ENCODE measurements at regions not wholly inside any gene's neighbourhood (a gene's known extent, or its start where the extent isn't known, plus 50 kb on each side); places are given as distances from the start of the nearest gene placed in this dataset.

DNA sequence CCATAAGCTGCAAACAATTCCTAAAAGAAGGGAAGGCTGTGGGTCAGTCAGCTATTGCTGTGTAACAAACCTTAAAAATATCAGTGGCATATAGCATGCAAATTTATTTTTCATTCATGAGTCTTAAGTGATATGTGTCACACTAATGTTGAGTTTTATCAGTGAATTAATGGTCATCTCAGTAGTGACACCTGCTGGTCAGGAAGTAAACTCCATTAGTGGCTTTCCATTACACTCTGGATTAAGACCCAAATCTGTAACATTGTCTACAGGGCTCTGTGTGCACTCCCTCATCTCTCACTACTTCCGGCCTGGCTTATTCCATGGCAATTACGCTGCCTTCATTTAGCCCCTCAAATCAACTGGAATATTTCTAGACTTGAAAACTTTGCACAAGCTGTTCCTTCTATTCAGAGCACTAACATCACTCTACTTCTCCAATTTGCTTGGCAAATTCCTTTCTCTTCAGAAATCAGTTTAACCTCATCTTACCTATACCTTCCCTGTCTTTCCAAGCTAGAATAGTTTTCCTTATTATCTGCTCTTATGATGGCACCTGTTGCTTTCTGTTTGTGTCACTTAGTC, 217.3 kb upstream of the TAPT1 start:
- H3K36me3 ChIP-seq (ENCODE audit: control insufficient read depth, insufficient read depth, low read length): no peaks in the 10 kb centered on the region

DNA sequence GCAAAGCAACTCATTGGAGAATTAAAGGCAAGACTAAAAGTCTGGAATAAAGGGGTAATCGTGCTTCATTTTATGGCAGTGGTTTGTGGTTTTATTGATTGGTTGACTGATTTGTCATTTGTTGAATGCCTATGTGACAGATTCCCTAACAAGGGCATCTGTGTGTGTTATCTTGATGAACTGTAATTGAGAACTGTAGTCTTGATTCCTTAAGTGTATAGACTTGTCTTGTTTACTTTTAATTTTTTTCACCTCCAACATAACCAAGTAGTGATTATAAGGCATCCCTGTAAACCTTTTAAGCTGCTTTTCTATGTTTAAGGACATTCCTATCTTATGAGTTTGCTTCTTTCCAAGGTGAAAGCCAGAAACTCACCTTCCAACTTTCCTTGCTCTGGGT, 216.0 kb upstream of the TAPT1 start:
- no peak overlapping the region for H3K27ac Mint-ChIP-seq
- DNase-seq (no peak), ATAC-seq (no peak)

More for the DNA sequence above, 217.3 kb upstream of the TAPT1 start:
- Histone ChIP-seq H3K4me3 (ENCODE audit: low read length) (no peak overlapping the region), H3K27ac (ENCODE audit: low read length) (no peak overlapping the region), H3K9me3 (ENCODE audit: control insufficient read depth, insufficient read depth, low read length) (no peaks in the 10 kb centered on the region), H3K27me3 (ENCODE audit: control insufficient read depth, insufficient read depth, low read length) (no peaks in the 10 kb centered on the region), H3K4me1 (ENCODE audit: control insufficient read depth, insufficient read depth, low read length) (no peaks in the 10 kb centered on the region)
- ATAC-seq: peak in 1 of 3 donors; percentile 51
- intact Hi-C loops (cut with micrococcal nuclease): no loop called here
- Mint-ChIP-seq H3K27ac (no peak overlapping the region), H3K4me1 (no peaks in the 10 kb centered on the region), H3K4me3 (no peak overlapping the region), H3K36me3 (no peaks in the 10 kb centered on the region), H3K9me3 (no peaks in the 10 kb centered on the region), H3K27me3 (ENCODE audit: low read depth in 2 of 2) (peaks cover 0 to 3% of the 10 kb centered on the region in 2 donors)
- 35% methylated on average over 2 of the region's 2 CpGs for WGBS (ENCODE audit: insufficient coverage)
- DNase-seq: peak in 1 of 2 donors; percentile 54
- TF ChIP-seq, protein P1, sequence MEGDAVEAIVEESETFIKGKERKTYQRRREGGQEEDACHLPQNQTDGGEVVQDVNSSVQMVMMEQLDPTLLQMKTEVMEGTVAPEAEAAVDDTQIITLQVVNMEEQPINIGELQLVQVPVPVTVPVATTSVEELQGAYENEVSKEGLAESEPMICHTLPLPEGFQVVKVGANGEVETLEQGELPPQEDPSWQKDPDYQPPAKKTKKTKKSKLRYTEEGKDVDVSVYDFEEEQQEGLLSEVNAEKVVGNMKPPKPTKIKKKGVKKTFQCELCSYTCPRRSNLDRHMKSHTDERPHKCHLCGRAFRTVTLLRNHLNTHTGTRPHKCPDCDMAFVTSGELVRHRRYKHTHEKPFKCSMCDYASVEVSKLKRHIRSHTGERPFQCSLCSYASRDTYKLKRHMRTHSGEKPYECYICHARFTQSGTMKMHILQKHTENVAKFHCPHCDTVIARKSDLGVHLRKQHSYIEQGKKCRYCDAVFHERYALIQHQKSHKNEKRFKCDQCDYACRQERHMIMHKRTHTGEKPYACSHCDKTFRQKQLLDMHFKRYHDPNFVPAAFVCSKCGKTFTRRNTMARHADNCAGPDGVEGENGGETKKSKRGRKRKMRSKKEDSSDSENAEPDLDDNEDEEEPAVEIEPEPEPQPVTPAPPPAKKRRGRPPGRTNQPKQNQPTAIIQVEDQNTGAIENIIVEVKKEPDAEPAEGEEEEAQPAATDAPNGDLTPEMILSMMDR (IDR thresholded peaks at IDR 0.05): peak; percentile 50

DNA sequence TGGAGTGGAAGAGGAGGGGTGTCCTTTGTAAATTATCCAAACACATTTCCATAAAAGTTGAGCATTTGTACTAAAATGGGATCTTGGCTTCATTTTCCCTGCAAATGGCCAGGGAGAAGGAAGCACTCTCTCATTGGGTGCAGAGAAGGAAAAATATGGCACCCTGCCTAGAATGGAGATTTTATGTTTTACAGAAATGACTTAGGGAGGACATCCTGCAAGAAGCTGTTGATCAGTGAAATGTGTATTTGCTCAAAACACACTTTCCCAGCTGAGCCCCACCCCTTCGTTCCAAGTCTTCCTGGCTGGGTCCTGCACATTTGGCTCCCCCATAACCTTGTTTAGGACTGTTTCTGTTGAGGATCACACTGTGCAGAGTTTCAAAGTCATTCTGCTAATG, 213.5 kb upstream of the TAPT1 start:
- H3K27me3 Mint-ChIP-seq (ENCODE audit: low read depth in 2 of 2): peaks cover under 1 to 3% of the 10 kb centered on the region in 2 donors
- Histone ChIP-seq H3K36me3 (ENCODE audit: control insufficient read depth, insufficient read depth, low read length) (no peaks in the 10 kb centered on the region), H3K27me3 (ENCODE audit: control insufficient read depth, insufficient read depth, low read length) (no peaks in the 10 kb centered on the region), H3K4me1 (ENCODE audit: control insufficient read depth, insufficient read depth, low read length) (no peaks in the 10 kb centered on the region), H3K4me3 (ENCODE audit: low read length) (no peak overlapping the region), H3K27ac (ENCODE audit: low read length) (no peak overlapping the region), H3K9me3 (ENCODE audit: control insufficient read depth, insufficient read depth, low read length) (no peaks in the 10 kb centered on the region)
- no peak overlapping the region for H3K4me3 Mint-ChIP-seq
- DNase-seq: no peak
- H3K9me3 Mint-ChIP-seq: peaks cover 3 to 6% of the 10 kb centered on the region in 2 donors
- no peak overlapping the region for H3K27ac Mint-ChIP-seq
- no peaks in the 10 kb centered on the region for H3K4me1 Mint-ChIP-seq
- ATAC-seq: no peak
- TF ChIP-seq, protein P1 (IDR thresholded peaks at IDR 0.05): no peak
- 73% methylated on average over 1 of the region's 1 CpG for WGBS (ENCODE audit: insufficient coverage)
- no peaks in the 10 kb centered on the region for H3K36me3 Mint-ChIP-seq
- intact Hi-C loops (cut with micrococcal nuclease): no loop called here

More for the DNA sequence above, 216.0 kb upstream of the TAPT1 start:
- Histone ChIP-seq H3K36me3 (ENCODE audit: control insufficient read depth, insufficient read depth, low read length) (no peaks in the 10 kb centered on the region), H3K27ac (ENCODE audit: low read length) (no peak overlapping the region), H3K9me3 (ENCODE audit: control insufficient read depth, insufficient read depth, low read length) (no peaks in the 10 kb centered on the region), H3K4me1 (ENCODE audit: control insufficient read depth, insufficient read depth, low read length) (no peaks in the 10 kb centered on the region), H3K27me3 (ENCODE audit: control insufficient read depth, insufficient read depth, low read length) (no peaks in the 10 kb centered on the region), H3K4me3 (ENCODE audit: low read length) (no peak overlapping the region)
- Mint-ChIP-seq H3K27me3 (ENCODE audit: low read depth in 2 of 2) (peaks cover 0 to 3% of the 10 kb centered on the region in 2 donors), H3K9me3 (peaks cover 3 to 6% of the 10 kb centered on the region in 2 donors), H3K4me1 (no peaks in the 10 kb centered on the region), H3K36me3 (no peaks in the 10 kb centered on the region), H3K4me3 (no peak overlapping the region)
- intact Hi-C loops (cut with micrococcal nuclease): no loop called here
- 24% methylated on average over 1 of the region's 1 CpG for WGBS (ENCODE audit: insufficient coverage)
- TF ChIP-seq, protein P1 (IDR thresholded peaks at IDR 0.05): no peak

DNA sequence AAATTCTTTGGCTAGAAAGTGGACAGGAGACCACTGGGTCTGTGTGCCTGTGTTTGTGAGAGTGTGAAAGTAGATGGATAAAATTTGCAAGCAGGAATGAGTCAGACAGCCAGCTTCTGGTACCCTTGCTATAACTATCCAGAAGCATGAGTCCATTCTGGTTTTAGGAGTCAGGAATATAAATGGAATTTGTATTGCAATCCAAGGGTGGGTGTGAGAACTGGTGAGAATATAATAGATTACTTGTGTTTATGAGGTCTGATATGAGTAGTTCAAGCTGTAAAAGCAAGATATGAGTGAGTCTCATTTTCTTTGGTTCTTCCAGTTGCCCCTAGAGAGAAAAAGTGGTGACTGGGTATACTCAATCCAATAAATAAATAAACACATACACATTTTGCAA, 212.7 kb upstream of the TAPT1 start:
- Histone ChIP-seq H3K27me3 (ENCODE audit: control insufficient read depth, insufficient read depth, low read length) (no peaks in the 10 kb centered on the region), H3K4me1 (ENCODE audit: control insufficient read depth, insufficient read depth, low read length) (no peaks in the 10 kb centered on the region), H3K36me3 (ENCODE audit: control insufficient read depth, insufficient read depth, low read length) (no peaks in the 10 kb centered on the region), H3K4me3 (ENCODE audit: low read length) (no peak overlapping the region), H3K27ac (ENCODE audit: low read length) (no peak overlapping the region), H3K9me3 (ENCODE audit: control insufficient read depth, insufficient read depth, low read length) (peaks cover 2% of the 10 kb centered on the region)
- H3K4me1 Mint-ChIP-seq: no peaks in the 10 kb centered on the region
- DNase-seq (no peak), ATAC-seq (no peak)
- no peak overlapping the region for H3K4me3 Mint-ChIP-seq
- H3K36me3 Mint-ChIP-seq: no peaks in the 10 kb centered on the region
- H3K27ac Mint-ChIP-seq: no peak overlapping the region
- TF ChIP-seq, protein P1 (IDR thresholded peaks at IDR 0.05): no peak
- peaks cover 3 to 6% of the 10 kb centered on the region in 2 donors for H3K9me3 Mint-ChIP-seq
- H3K27me3 Mint-ChIP-seq (ENCODE audit: low read depth in 2 of 2): peaks cover 5 to 7% of the 10 kb centered on the region in 2 donors
- intact Hi-C loops (cut with micrococcal nuclease): no loop called here
